HG03039 (cell line): ENCODE measurements at regions not wholly inside any gene's neighbourhood (a gene's known extent, or its start where the extent isn't known, plus 50 kb on each side); places are given as distances from the start of the nearest gene placed in this dataset.

ENCODE experiments used
- ATAC-seq: cut with Tn5 transposase; IDR thresholded peaks from one replicate; pipeline ENCODE4 v1.9.1; 2021; ENCODE audit warnings: mild to moderate bottlenecking, moderate library complexity; ENCODE audit not compliant: unreplicated experiment

DNA sequence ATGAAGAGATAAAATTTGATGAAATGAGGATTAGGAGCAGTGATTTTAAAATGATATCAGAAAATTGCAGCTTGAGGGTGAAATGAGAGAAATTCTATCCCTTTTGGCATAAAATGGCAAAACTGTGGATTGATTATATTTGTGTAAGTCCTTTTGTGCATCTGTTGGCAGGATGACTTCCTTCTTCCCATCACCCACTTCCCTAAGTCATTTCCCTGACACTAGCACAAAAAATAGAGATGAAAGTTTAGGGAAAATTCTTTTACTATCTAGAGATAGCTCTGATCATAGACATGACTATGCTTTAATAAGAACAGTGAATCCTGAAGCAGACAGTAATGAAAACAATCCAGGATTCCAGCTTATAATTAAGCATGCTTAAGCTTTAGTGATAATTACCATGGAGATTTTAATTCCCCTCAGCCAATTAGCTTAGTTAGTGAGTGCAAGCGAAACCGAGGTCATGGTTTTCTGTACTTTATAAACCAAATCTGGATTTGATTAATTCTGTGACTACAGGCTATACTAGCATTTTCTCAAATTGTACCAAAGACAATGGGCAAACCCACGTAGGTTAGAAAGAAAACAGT is 163.6 kb upstream of the TARS1 start:
- no peak for ATAC-seq

DNA sequence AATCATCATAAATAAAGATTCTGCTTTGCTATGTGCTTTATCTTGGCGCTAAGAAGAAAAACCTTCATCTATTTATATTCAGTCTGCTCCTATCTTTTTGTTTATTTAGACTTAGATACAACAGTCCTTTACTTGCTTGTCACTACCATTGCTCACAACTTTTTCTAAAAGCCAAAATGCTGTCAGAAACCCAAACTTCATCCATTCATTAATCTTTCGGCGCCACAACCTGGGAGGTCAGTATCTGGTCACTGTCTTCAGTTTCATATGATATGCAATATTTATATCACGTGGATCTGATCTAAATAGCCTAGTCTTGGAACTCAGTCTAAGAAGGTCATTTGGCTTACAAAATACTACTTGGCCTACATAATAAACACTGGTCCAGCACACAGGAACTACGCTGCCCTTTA is 159.3 kb upstream of the TARS1 start:
- ATAC-seq = no peak

DNA sequence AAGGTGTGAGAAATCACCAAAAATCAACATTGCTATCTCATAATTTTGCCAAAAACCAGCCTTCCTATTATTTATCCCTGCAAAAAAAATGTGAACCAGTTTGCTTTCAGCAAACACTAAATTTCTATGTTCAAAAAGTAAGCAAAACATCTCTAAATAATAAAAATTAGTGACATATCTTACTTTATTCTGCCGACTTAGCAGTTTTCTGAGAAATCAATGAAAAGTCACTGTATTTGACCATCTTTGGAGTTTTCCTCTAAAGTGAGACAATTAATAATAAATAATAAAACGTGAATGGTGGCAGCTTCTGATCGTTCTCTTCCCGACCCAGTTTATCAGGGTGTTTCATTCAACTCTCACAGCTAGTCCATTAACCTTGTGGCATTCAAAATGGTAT is 158.6 kb upstream of the TARS1 start:
- ATAC-seq = no peak

DNA sequence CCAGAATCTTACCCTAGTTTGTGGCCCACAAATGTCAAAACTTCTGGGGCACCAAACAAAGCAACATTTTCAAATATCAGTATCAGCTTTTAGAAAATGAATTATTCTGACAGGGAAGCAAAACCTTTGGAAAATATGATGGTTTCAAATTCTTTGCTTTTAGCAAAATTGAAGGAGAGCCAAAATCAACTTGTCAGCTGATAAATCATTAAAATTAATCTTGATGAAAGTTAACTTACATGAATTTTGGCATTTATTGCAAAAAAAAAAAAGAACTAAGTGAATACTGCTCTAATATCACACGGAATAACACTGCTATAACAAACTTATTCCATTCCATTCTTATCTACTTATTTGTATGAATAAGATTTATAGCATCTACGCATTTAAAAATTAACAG is 158.1 kb upstream of the TARS1 start:
- ATAC-seq = no peak

DNA sequence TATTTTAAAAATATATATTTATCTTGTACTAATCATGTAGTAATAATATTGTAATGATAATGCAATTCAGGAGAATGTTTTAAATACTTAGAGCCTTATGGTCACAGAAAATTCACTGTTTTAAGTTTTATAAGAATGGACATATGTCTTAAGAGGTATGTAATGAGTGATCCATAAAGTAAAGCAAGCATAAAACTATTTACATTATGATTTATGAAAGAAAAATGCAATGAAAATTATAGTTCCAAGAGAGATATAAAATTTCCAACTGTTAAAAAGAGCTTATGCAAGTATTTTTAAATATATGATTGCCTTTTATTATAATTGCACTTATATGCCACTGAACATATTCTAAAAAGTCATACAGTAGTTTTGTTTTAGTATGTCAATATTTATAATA is 157.5 kb upstream of the TARS1 start:
- no peak for ATAC-seq

DNA sequence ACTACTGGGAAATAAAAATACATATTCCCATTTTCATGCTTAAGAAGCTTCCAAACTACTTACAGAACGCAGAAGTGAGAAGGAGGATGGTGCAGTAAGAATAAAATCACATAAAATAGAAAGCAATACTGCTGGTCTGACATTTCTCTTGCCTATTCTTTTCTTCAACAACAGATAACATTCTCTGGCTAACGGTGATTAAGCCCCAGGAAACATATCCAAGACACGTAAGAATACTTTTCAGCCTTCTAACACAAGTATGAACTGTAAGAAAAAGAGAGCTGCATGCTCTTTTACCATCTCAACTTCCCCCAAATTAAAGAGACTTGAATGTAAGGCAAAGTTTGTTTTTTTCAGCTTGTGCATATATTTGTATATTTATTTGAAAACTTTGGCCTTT is 156.1 kb upstream of the TARS1 start:
- ATAC-seq = no peak

DNA sequence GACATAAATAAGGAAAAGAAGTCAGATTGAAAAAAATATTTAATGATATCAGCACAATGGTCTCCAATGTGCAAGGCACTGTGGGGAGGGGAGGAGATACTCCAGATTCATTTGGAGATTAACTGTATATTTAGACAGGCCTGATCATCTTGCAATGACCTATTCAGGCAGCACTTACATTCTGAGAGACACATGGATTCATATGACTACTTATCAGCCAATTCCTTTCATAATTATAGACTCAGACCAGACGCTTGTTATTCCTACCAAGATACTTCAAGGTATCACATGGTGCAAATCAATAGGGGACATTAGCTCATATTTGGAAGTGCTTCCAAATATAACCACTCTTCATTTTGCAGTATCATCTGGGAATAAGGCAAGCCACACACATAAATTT is 153.5 kb upstream of the TARS1 start:
- no peak for ATAC-seq

DNA sequence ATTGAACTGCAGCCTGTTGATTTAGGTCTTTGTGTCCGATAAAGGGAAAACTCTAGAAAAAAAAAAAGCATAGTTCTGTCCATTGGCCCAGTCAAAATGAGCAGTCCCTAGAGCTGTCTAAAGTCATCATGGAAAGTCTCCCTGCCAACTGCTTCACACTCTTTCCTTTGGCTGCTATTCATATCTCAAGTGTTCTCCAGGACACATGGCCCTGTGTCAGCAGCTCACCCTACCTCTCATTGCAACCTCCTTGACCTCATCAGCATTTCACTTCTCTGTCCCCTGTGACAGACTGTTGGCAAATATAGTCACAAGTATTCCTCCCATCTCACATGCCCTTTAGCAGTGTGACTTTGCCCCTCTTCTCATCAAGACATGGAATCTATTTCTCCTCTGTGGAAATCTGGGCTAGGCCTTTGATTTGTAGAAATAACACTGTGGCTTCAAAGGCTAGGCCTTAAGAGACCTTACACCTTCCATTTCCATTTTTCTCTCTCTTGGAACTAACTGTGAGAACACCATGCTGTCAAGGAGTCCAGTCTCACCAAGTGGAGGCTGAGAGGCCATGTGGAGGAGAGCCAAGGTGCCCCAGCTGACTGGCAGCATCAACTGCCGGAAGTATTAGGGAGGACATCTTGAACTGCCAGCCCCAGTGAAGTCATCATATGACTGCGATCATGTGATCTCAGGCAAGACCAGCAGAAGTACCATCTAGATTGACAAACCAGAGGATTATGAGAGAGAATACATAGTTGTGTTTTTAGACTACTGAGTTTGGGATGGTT is 149.4 kb upstream of the TARS1 start:
- no peak for ATAC-seq

DNA sequence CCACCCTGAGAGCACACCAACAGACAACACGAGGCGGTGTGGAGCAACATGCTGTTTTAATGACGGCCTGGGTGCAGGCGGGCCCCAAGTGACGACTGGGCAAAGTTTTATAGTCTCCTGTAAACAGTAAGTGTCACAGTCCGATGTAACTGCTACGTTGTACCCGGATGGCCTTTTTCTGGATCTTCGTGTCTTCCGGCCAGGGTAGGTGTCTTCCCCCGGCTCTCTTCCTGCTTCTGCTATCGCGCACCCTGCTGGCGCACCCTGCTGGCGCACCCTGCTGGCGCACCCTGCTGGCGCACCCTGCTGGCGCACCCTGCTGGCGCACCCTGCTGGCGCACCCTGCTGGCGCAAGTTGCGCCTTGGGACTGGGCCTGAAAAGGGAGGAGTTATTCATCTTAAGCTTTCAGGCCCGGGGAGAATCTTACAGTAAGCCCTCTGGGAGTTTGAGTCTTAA is 143.0 kb upstream of the TARS1 start:
- ATAC-seq = no peak

DNA sequence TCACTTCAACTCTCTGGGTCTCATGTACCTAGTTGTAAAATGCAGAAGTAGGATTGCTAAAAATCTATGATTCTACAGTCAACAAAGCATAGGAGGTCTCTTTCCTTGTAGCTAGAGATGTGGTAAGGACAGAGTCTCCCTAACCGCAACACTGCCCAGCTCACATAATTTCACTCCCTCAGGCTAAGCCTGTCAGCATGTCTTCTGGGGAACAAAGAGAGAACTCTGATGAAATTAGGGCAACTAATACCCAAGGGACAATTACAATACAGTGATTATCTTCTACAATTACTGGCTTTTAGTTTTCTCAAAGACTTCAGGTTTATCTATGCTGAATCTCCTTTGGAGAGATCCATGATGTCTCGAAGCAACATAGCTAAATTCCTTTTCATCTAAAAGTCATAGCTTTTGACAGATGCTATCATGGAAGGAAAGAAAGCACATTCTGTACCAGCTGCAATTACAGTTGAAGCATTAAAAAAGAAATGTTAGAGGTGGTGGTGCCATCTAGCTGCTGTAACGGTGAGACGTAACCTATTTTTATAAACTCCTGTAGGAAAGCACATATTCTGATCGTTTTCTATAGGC is 141.1 kb upstream of the TARS1 start:
- peak; percentile 6 for ATAC-seq

DNA sequence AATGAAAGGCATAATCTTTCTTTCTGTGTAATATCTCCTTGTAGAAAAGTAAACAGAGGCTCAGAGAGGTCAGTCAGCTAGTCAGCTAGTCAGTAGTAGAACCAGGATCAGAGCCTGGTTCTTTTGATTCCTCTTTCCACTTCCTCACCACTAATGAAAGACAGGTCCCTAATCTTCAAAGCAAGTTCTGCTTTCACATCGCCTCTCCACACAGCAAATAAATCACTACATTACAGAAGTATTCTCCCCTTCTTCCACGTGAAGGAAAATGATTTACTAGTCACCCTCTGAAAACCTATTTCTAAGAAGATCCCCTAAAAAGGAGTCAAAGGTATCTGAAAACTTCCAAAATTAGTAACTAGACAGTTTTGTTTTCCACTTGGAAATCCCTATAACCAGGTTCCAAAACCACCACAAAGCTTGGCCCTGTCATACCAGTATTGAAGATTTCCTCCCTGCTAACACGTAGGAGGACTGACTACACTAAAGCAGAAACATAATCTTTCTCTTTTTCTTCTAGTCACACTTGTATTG is 140.5 kb upstream of the TARS1 start:
- ATAC-seq = peak; percentile 78

DNA sequence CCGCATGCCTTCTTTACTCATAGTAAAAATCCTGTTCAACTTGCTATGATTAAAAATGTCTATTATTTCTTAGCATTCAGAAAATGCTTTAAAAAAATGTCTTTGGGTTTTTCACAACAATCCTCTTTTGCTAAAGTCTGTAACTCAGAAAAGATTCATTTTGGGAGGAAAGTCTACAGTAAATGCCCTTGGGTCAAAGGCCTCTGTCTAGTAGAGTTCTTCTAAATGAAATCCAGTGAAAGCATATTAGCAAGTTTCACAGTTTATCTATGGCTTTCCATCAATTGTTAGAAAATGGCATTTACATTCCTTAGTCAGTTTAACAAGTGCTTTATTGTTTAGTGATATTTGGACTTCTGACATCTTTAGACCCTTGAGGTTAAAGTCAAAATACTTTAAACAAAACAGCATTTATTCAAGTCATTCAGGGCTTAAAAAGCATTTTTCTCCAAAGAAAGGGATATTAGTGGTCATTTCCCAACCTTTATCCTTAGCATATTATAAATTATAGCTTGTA is 137.1 kb upstream of the TARS1 start:
- no peak for ATAC-seq

DNA sequence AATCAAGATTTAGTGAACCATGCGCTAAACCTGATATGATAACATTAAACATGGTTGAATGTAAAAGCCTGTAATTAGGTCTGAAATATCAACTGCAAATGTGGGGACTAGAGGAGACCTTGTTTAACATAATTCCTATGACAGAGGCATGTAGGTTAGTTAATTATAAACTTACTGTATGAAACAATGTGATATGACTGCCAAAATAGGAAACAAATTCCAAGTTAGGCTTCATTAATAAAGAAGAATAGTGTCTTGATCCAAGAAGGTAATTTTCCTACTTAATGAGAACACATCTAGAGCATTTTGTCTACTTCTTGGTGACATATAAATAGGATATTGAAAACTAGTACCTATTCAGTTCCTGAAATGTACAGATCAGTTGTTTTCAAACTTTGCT is 136.2 kb upstream of the TARS1 start:
- no peak for ATAC-seq

DNA sequence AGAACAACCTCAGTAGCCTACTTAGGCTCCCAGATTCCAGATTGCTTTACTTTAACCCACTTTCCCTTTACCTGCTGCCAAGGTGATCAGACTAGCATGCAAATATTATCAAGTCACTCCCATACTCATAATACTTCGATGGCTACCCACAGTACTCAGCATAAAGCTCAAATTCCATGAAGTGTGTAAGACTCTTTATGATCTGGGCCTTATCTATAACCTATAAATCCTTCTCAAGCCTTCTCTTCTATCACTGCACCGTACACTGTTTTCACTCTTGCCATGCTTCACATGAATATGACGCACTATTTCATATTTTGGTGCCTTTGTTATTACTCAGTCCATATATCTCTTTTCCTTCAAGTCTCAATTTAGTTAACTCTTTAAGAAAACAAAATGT is 135.2 kb upstream of the TARS1 start:
- no peak for ATAC-seq

DNA sequence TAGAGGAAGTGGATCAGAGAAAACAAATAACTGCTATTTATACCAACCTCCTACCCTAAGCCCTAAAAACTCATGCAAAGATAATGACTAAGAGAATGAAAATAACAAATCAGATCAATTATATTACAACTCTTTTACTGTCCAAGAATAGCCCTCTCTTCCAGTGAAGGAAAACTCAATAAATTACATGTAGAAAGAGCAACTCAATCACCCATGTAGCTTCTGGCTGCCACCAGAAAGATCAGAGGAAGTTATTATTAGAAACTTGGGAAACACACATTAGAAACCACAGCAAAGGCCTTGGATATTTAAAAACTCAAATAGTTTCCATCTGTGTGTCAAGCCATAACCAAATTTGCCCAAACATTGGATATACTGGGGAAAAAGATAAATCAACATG is 134.0 kb upstream of the TARS1 start:
- ATAC-seq = no peak

DNA sequence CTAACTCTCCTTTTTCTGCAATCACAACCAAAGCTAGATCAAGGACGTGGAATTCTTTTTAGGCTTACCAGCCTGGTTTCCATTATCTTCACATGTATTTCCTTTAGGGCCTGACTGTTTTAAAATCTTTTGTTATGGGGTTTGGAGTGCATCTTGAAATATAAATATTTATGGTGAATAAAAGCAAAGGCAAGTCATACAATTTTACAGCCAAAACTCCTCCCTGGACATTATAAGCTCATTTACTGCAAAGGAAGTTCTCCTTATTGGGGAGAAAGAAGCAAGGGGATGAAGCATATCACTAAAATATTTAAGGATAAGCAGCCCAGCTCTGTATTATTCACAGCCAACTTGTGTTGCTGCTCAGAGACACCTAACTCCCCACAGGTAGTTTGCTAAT is 132.2 kb upstream of the TARS1 start:
- ATAC-seq = no peak

DNA sequence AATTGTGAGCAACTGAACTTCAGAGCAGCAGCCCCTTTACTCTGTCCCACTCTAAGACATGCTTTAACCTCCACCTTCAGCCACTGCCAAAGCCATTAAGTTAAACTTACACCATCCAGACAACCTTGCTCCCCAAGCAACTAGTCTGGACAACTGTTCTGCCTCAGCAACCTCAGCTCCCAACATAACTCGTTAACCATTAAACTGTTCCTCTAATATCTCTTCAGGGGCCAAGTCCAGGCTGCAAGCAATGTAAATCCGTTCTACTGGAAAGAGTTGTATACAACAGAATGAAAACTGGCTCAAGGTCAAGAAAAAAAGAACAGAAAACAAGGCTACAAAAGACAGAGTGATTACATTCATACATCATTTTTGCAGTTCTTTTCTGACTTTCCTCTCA is 131.7 kb upstream of the TARS1 start:
- ATAC-seq = no peak

DNA sequence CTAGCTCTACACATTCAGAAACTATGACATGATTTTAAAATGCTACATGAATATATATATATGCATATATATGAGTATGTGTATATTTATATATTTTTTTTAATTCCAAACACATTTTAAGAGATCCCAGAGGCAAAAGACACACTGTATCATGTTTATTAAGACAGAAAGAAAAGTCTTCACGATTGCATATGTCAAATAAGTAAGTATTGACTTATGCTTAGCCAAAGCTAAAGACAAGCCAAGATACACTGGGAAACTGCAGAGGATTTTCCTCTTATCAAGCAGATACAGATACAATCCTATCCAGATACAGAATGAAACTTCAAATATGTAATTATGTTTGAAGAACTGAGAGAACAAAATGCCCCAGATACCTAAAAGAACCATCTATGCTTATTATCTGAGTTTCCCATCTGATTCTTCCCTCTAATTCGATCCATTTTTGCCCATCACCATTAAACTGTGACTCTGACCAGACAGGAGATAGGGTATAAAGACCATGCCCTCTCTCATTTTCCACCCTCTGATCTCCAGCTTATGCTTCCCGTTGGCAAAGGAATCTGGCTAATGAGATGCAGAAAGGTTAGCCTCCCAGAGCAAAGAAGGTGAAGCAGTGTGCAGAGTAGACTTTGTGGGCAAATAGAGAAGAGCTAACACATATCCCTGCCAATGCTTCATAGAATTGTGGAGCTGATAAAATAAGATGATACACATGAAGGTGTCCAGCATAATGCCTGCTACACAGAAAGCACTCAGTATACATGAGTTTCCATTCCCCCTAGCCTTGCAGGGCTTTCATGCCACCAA is 131.0 kb upstream of the TARS1 start:
- no peak for ATAC-seq

DNA sequence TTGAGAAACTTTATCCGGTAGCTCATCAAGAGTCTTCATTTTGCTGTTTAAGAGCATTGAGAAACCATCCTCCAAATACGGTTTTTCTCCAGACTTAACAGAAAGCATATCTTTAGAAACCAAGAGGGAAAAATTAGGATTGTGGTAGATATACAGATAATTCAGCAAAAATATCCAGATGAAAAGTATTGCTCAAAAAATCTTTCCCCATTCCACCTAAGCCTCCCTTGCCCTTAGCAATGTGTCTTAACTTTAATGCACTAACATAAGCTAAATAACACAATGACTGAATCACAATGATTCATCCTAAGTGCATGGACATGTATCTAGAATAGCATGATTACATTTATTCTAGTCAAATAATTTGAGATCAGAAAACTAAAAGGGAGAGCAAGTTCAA is 130.3 kb upstream of the TARS1 start:
- no peak for ATAC-seq

DNA sequence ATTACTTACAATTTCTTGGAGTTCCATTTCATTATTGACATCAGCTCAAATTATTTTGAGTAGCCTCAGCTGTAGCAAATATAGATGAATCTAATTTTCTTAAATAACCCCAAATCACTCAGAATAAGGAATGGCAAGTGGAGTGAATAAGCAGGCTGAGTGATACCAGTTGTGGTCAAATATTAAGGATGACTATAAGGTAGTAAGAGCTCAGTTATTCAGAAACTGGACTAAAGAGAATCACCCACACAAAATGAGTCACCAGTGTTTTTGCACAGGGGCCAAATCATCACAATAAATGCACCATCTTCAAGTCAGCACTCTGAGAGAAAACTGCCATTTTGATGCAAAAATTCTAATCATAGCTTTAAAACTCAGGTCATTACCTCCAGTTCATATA is 128.9 kb upstream of the TARS1 start:
- ATAC-seq = no peak
